Neutrophil (primary cell): ENCODE measurements at regions not wholly inside any gene's neighbourhood (a gene's known extent, or its start where the extent isn't known, plus 50 kb on each side); places are given as distances from the start of the nearest gene placed in this dataset.
"Not testable (repeated sequence)": the region's sequence is repeated elsewhere in the genome, so short reads cannot be mapped to it uniquely, and the experiment has no call there.

Experiments used
- H3K27ac ChIP-seq: fragments of 200-600 bp; sonication (generic); 2 replicates; pipeline ENCODE4 v1.5.1; 2016; ENCODE audit warnings: mild to moderate bottlenecking, moderate library complexity
- H3K27me3 ChIP-seq: fragments of 200-600 bp; sonication (generic); 2 replicates; pipeline ENCODE4 v1.6.0; 2016; ENCODE audit warnings: mild to moderate bottlenecking
- H3K36me3 ChIP-seq: fragments of 200-600 bp; sonication (generic); 2 replicates; pipeline ENCODE4 v1.5.1; 2017
- H3K4me1 ChIP-seq, 2 experiments: fragments of 200-600 bp in 1 of 2; sonication (generic) in 1 of 2; 1 replicate in 1 of 2; 2 replicates in 1 of 2; pipeline versions ENCODE4 v1.5.1 to v1.6.1; 2013 to 2016; ENCODE audit warnings: low read depth in 1 of 2, low read length in 1 of 2, mild to moderate bottlenecking in 1 of 2, moderate library complexity in 1 of 2; ENCODE audit not compliant: control insufficient read depth in 1 of 2, insufficient read depth in 1 of 2
- H3K4me3 ChIP-seq, 2 experiments: fragments of 200-600 bp in 1 of 2; sonication (generic) in 1 of 2; 1 replicate in 1 of 2; 2 replicates in 1 of 2; pipeline ENCODE4 v1.5.1; 2013 to 2016; ENCODE audit warnings: low read depth in 1 of 2, low read length in 1 of 2, mild to moderate bottlenecking in 1 of 2, moderate library complexity in 1 of 2
- H3K9me3 ChIP-seq: fragments of 200-600 bp; sonication (generic); 2 replicates; pipeline ENCODE4 v1.5.1; 2016
- TF ChIP-seq, protein P1 (sequence below): fragments of 200-600 bp; sonication (generic); IDR thresholded peaks from 2 replicates; pipeline ENCODE4 v1.5.1; 2016; ENCODE audit warnings: antibody characterized with exemption

DNA sequence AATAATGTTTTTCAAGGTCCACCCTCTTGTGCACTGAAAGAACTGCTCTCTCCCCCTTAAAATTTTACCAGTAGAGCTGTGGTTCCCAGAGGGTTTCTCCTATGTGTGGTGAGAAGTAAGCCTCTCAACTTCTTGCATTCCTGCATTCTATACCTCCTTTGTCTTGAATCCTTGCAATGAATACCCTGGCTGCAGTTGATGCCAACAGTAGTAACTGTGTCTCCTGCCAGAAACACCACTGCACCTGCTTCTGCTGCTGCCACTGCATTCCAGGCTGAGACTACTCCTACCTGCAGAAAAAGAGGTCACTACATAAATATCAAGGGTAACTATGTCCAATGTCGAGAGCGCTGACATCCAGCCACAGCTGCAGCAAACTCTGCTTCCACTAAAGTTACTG, 203.7 kb downstream of the TMEM167A start:
- Histone ChIP-seq H3K9me3 (no peaks in the 10 kb centered on the region), H3K4me1 (no peaks in the 10 kb centered on the region), H3K27me3 (no peaks in the 10 kb centered on the region), H3K27ac (no peak overlapping the region), H3K36me3 (no peaks in the 10 kb centered on the region), H3K4me3 (no peak overlapping the region)
- TF ChIP-seq, protein P1, sequence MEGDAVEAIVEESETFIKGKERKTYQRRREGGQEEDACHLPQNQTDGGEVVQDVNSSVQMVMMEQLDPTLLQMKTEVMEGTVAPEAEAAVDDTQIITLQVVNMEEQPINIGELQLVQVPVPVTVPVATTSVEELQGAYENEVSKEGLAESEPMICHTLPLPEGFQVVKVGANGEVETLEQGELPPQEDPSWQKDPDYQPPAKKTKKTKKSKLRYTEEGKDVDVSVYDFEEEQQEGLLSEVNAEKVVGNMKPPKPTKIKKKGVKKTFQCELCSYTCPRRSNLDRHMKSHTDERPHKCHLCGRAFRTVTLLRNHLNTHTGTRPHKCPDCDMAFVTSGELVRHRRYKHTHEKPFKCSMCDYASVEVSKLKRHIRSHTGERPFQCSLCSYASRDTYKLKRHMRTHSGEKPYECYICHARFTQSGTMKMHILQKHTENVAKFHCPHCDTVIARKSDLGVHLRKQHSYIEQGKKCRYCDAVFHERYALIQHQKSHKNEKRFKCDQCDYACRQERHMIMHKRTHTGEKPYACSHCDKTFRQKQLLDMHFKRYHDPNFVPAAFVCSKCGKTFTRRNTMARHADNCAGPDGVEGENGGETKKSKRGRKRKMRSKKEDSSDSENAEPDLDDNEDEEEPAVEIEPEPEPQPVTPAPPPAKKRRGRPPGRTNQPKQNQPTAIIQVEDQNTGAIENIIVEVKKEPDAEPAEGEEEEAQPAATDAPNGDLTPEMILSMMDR = no peak

DNA sequence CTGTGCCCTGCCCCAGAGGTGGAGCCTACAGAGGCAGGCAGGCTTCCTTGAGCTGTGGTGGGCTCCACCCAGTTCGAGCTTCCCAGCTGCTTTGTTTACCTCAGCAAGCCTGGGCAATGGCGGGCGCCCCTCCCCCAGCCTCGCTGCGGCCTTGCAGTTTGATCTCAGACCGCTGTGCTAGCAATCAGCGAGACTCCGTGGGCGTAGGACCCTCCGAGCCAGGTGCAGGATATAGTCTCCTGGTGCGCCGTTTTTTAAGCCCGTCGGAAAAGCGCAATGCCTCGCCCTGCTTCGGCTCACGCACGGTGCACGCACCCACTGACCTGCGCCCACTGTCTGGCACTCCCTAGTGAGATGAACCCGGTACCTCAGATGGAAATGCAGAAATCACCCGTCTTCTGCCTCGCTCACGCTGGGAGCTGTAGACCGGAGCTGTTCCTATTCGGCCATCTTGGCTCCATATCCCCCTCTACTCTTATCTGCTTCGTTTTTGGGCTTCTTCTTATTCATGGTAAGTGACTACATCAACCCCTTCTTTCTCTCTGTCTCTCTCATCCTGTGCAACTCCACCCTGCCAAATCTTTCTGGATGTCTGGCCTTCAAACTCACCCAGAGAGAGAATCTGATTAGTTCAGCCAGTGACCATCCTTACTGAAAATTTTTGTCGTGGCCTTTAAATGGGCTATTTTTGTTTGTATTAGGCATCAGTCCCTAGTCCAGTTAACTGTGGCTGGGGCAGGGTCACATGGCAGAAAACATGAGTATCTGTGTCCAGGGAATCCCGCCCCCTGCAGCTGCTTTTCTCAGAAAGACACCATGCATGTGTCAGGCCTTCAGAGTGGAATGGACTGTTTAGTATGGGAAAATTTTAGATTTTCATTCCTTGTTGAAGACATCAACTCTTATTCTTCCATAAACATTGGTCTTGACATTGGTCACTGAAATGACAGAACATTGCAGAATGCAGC, 204.6 kb downstream of the TMEM167A start:
- H3K36me3 ChIP-seq, H3K27ac ChIP-seq, H3K4me3 ChIP-seq: not testable (repeated sequence)

DNA sequence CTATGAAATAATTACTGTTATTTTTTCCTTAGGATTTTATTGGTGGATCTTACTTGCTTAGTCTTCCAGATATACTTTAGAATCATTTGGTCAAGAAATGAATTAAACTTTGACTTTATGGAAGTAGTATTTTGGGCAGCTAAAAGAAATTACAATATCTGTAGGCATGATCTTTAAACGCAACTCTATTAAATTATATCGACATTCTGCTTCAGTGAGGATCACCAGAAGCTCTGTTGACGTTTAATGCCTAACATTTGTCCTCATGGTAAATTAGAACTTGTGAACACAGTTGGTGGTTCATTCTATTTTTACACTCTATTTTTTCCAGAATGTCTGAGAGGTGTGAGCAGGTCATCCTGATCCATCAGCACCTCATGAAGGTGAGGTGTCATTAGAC, 211.6 kb downstream of the TMEM167A start:
- TF ChIP-seq, protein P1 = no peak
- H3K27ac ChIP-seq = no peak overlapping the region
- H3K9me3 ChIP-seq = no peaks in the 10 kb centered on the region
- H3K36me3 ChIP-seq = no peaks in the 10 kb centered on the region
- no peaks in the 10 kb centered on the region for H3K27me3 ChIP-seq
- no peak overlapping the region for H3K4me3 ChIP-seq
- H3K4me1 ChIP-seq = no peaks in the 10 kb centered on the region

More for the DNA sequence above, 204.6 kb downstream of the TMEM167A start:
- H3K9me3 ChIP-seq, H3K4me1 ChIP-seq, H3K27me3 ChIP-seq: not testable (repeated sequence)

DNA sequence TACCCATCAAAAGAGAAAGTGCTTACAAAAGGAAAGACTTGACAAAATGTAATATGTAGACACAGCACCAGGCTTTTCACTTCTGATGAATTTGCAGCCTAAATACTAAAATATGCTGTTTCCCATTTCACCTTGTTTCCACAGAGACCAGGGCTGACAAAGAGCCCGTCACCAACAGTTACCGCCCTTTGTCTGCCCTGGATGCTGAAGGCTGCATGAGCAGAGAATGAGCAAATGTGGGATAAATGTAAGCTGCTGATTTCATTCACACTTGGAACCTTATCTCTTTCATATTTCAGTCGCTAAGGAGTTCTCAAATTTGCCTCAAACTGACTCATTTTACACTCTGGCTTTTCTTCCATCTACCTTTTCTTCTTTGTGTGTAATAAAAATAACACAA, 213.9 kb downstream of the TMEM167A start:
- Histone ChIP-seq H3K4me1 (no peaks in the 10 kb centered on the region), H3K27ac (no peak overlapping the region), H3K4me3 (no peak overlapping the region), H3K36me3 (no peaks in the 10 kb centered on the region), H3K9me3 (no peaks in the 10 kb centered on the region), H3K27me3 (no peaks in the 10 kb centered on the region)
- TF ChIP-seq, protein P1 = no peak

DNA sequence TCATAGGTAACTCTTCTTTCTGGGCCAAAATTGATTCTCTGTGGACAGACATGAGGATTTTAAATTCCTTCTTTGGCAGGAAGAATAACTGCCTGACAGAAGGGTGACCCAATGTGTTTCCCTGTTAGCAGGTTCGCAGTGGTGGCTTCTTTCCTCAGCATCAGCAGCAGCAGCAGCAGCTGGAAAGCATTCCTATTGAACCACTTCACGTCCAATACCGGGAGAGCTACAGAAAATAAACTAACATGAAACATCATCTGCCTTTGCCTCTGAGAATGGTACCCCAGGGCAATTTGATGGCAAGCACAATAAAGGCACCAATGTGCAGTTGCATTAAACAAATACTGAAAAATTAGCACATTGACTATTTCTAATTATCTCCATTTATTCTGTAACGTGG, 214.5 kb downstream of the TMEM167A start:
- Histone ChIP-seq H3K4me3 (no peak overlapping the region), H3K4me1 (no peaks in the 10 kb centered on the region), H3K27ac (no peak overlapping the region), H3K9me3 (no peaks in the 10 kb centered on the region), H3K27me3 (no peaks in the 10 kb centered on the region), H3K36me3 (no peaks in the 10 kb centered on the region)
- TF ChIP-seq, protein P1 = no peak

DNA sequence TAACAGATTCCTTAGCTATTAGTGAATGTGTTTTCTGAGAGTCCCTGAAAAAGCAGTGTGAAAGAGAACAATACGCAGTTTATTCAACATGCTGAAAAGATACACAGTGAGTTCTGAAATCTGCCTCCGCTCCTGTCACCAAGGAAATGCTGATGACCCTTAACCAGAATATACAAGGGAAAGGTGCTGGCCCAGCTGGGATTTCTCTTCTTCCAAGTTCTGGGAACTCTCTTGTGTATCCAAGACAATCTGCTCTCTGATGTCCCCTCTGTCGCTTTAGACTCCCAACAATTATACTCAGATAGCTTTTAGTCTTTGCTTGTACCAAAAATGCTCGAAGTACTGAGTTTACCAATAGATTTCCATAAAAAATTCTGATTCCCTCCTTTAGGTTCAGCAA, 214.9 kb downstream of the TMEM167A start:
- Histone ChIP-seq H3K9me3 (no peaks in the 10 kb centered on the region), H3K27ac (no peak overlapping the region), H3K4me3 (no peak overlapping the region), H3K27me3 (no peaks in the 10 kb centered on the region), H3K36me3 (no peaks in the 10 kb centered on the region), H3K4me1 (no peaks in the 10 kb centered on the region)
- TF ChIP-seq, protein P1 = no peak
